NCI-H128 (cell line): ENCODE measurements at regions not wholly inside any gene's neighbourhood (a gene's known extent, or its start where the extent isn't known, plus 50 kb on each side); places are given as distances from the start of the nearest gene placed in this dataset.

ENCODE experiments used
- DNase-seq: peaks from one replicate; lab custom pipeline; 2025; ENCODE audit not compliant: unreplicated experiment; lab: John Stamatoyannopoulos, UW

GRCh38 chr13:21998279-21998990 is 327.6 kb downstream of the FGF9 start:
- no peak for DNase-seq

- no peak for DNase-seq
Measured at GRCh38 chr13:21999666-22000065, 328.8 kb downstream of the FGF9 start.

GRCh38 chr13:22000191-22000590 is 329.3 kb downstream of the FGF9 start:
- no peak for DNase-seq

GRCh38 chr13:22001336-22001735 is 330.5 kb downstream of the FGF9 start:
- DNase-seq = no peak

GRCh38 chr13:22002893-22003292 is 332.0 kb downstream of the FGF9 start:
- no peak for DNase-seq

- no peak for DNase-seq
Measured at GRCh38 chr13:22009500-22009899, 338.6 kb downstream of the FGF9 start.

GRCh38 chr13:22009937-22010336 is 339.1 kb downstream of the FGF9 start:
- no peak for DNase-seq

GRCh38 chr13:22012686-22013085 is 341.8 kb downstream of the FGF9 start:
- DNase-seq = no peak

- DNase-seq = no peak
Measured at GRCh38 chr13:22014469-22014868, 343.6 kb downstream of the FGF9 start.

- no peak for DNase-seq
Measured at GRCh38 chr13:22017226-22017625, 346.4 kb downstream of the FGF9 start.

- DNase-seq = no peak
Measured at GRCh38 chr13:22018076-22018835, 347.4 kb downstream of the FGF9 start.

- DNase-seq = no peak
Measured at GRCh38 chr13:22018836-22019210, 347.9 kb downstream of the FGF9 start.

GRCh38 chr13:22024381-22024994 is 353.6 kb downstream of the FGF9 start:
- no peak for DNase-seq

- no peak for DNase-seq
Measured at GRCh38 chr13:22027566-22027965, 356.7 kb downstream of the FGF9 start.

- DNase-seq = no peak
Measured at GRCh38 chr13:22028831-22029230, 358.0 kb downstream of the FGF9 start.

- no peak for DNase-seq
Measured at GRCh38 chr13:22030321-22030720, 359.4 kb downstream of the FGF9 start.

- DNase-seq = no peak
Measured at GRCh38 chr13:22031702-22032286, 360.9 kb downstream of the FGF9 start.

- no peak for DNase-seq
Measured at GRCh38 chr13:22032905-22033304, 362.0 kb downstream of the FGF9 start.

GRCh38 chr13:22039961-22040360 is 369.1 kb downstream of the FGF9 start:
- DNase-seq = no peak

GRCh38 chr13:22040810-22041364 is 370.0 kb downstream of the FGF9 start:
- DNase-seq = no peak

GRCh38 chr13:22041741-22042140 is 370.9 kb downstream of the FGF9 start:
- DNase-seq = no peak
